HG03439 (cell line): ENCODE measurements at regions not wholly inside any gene's neighbourhood (a gene's known extent, or its start where the extent isn't known, plus 50 kb on each side); places are given as distances from the start of the nearest gene placed in this dataset.

Experiments
- ATAC-seq: cut with Tn5 transposase; IDR thresholded peaks from one replicate; pipeline ENCODE4 v1.9.1; 2021; ENCODE audit warnings: mild to moderate bottlenecking, moderate library complexity; ENCODE audit not compliant: unreplicated experiment

GRCh38 chr2:34664266-34664665 lies 1065.2 kb upstream of the FAM98A start:
- no peak for ATAC-seq

GRCh38 chr2:34663314-34663713 lies 1064.2 kb upstream of the FAM98A start:
- ATAC-seq: no peak

GRCh38 chr2:34660741-34661140 lies 1061.6 kb upstream of the FAM98A start:
- ATAC-seq: no peak

DNA sequence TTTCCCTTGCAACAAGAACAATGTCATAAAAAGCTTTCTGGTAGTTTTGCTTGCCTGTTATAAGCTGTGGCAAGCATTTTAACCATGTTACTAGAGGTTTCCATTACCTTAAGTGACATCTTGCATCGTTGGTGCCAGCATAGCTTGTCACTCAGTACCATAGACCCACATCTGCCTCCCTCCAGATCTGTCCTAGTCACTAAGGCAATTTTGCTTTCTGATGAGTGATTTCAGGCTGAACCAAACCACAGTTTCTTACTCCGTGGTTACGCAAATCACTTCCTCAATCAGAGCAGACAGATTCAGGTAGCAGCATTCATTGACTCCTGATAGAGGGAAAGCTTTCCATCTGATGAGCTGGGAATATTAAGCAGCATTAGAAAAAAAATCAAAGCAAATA lies 1057.5 kb upstream of the FAM98A start:
- ATAC-seq: no peak

DNA sequence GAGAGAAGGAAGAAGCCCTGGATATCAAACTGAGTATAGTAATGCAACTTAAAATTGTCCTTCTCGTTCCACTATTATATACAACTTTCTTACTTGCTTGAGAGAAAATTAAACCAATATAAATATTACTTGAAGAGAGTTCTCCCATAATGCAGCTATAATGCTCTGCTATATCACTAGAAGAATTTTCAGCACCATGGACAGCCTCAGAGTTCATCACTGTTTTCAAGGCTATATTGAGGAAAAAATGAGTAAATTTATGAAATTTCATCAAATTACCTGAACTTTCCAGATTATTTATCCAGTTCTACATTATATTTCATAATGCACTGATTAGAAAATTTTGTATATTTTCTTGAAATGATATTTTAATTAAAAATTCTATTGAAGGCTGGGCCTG lies 1053.5 kb upstream of the FAM98A start:
- no peak for ATAC-seq

DNA sequence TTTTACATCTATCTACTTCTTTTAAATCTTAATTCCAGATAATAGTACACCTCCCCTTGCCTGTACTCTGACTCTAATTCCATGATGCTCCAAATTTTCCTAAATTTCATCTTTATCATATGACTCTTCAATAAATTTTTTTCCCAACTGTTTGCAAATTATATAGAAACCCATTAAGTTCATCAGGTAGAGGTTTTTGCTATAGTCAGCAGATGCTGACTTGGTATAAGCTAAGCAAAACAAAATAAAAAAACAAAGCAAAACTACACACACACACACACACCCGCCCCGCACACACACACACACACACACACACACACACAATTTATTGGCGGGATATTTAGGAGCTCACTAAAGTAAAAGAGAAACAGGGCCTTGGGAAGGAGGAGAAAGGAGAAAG lies 1047.8 kb upstream of the FAM98A start:
- ATAC-seq: no peak

DNA sequence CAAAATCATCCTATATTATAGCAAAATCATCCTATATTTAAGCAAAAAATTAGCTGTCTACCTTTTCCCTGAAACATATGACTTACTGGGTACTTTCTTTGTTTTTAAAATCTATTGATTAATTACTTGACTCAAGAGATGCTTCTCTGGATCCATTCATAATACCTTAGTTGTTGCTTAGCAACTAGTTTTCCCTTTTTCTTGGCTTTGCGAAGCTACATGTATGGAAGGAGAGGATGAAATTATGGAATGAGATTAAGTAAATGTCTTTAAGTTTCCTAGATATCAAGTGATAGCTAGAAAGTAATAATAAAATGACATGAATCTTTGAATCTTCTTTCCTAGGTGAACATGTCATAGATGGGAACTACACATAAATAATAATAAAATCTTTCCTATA lies 1033.2 kb upstream of the FAM98A start:
- ATAC-seq: no peak

- no peak for ATAC-seq
Measured at GRCh38 chr2:34627003-34627402, 1027.9 kb upstream of the FAM98A start.

GRCh38 chr2:34604164-34604563 lies 1005.1 kb upstream of the FAM98A start:
- ATAC-seq: no peak

DNA sequence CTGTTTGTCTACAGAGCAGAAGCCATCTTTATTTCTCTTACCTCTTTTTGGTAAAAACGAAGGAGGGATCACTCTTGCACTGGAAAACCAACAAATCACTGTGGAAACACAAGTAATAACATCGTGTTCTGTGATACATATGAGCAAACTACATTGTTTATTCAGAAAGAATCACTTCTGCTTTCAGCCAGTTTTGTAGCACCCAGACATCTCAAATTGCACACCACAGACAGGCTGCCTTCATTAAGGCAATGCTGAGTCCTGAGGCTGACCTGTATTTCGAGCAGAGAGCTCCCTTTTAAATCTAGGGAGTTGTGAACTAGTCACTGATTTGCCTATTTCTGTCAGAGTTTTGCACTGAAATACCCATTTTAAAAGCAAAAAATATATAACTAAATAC lies 1003.2 kb upstream of the FAM98A start:
- ATAC-seq: no peak

- no peak for ATAC-seq
Measured at GRCh38 chr2:34601561-34601960, 1002.5 kb upstream of the FAM98A start.

DNA sequence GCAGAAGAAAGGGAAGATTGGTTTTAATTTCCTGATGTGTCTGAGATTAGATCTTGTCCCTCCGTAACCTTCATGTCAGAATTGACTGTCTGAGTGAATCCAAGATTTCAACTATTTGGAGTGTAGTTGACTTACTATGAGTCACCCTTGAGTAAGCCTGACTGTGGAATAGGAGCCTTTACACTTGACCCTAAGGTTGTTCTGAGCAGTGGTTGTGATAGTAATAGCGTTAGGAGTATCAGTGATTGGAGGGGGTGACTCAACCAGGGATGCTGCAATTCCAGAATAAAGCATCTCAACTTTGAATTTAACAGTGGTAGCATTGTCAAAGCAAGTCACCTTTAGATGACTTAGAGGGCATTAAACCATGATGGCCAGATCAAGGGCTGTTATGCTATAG lies 979.5 kb upstream of the FAM98A start:
- no peak for ATAC-seq

- no peak for ATAC-seq
Measured at GRCh38 chr2:34570266-34570872, 971.3 kb upstream of the FAM98A start.

GRCh38 chr2:34567128-34567527 lies 968.0 kb upstream of the FAM98A start:
- ATAC-seq: no peak

DNA sequence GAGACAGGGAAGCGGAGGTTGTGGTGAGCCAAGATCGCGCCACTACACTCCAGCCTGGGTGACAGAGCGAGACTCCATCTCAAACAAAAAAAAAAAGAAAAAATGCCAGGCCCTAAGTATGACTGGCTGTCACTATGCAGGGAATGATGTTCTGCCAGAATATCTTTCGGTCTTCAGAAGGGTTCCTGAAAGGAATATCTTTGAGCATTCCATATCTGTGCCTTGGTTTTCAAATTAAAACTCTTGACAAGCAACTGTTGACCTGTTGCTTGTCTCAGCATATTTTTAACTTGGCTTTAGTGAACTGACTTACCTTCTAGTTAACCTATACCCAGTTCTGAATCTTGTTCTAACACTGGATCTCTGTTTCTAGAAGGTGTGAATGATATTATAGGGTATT lies 953.2 kb upstream of the FAM98A start:
- ATAC-seq: no peak

DNA sequence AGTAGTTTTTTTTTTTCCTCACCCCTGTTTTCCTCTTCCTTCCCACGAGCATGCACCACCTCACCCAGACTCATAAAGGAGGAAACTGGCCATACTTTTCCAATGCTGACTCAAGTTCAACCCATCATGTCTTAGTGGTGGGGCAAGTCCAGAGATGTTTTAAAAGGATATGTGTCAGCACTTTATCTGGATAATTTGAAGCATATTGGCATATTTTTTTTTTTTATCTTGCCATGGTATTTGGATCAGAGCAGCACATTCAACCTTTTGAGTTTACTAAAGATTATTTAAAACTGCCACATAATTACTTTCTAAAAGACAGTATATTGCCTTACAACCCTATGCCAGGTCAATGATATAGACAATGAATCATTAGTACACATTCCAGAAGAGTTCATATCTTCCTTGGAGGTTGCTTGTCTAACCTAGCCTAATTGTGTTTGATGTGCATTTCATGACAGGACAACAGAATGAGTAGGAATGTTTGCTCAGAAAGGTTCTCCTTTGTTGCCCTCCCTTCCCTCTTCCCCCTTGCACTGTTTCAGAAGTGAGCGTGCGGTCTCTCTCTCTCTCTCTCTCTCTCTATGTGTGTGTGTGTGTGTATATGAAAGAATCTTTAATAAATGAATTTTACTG lies 950.7 kb upstream of the FAM98A start:
- ATAC-seq: no peak

- no peak for ATAC-seq
Measured at GRCh38 chr2:34547900-34548299, 948.8 kb upstream of the FAM98A start.

- ATAC-seq: no peak
Measured at GRCh38 chr2:34547340-34547739, 948.2 kb upstream of the FAM98A start.

DNA sequence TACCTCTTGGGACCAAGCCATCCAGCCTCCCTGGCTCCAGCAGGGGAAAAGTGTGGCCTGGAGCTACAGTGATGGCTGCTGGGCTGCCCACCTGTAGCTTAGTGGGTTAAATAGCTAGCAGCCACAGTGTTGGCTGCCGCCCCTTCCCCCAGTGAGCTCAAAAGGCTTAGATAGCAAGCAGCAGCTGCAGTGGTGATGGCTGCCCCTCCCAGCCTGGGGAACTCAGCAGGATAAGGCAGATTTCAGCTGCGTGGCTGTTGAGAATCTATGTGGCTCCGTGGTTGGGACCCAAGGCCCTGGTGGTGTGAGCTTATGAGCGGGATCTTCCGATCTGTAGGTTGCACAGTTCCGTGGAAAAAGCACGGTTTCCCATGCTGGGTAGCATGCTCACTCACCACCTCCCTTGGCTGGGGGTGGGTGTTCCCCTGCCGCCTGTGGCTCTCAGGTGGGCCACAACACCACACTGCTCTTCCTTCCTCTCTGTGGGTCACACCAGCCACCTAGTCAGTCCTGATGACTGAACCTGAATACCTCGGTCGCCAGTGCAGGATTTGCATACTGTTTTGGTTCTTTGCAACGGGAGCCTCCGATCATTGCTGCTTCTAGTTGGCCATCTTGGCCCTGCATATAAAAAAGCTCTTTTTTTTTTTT lies 946.5 kb upstream of the FAM98A start:
- ATAC-seq: no peak

DNA sequence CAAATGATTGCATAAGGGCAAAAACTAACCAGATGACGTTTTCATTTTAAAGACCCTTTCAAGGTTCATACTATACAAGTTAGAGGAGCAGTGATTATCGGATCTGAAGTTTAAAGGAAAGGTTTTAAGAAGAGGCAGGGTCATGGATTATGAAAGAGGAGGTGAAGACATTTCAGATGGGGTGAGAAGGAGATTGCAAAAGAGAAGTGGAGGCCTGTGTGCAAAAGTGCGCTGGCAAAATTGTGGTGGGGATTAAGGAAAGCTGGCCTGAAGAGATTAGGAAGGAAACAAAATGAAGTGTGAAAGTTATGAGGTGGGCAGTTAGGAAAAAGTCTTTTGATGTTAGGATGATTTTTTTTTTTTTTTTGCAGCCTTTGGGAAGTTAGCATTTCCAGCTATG lies 935.7 kb upstream of the FAM98A start:
- no peak for ATAC-seq

DNA sequence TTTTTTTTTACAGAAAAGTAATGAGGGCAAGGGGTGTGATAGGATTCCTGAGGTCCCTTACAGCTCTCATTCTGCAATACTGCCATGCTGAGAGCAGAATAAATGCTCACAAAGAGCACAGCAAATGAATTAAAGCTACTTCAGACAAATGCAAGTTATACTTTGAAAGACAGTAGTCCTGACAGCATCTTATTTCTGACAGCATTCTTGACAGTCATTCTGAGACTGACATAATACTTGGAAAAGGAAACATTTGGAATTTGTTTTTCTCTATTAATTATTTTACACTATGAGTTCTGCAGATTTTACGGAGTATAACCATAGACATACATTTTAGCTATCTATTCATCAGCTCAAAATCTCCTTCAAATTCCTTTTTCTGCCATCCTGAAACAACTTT lies 935.2 kb upstream of the FAM98A start:
- no peak for ATAC-seq

DNA sequence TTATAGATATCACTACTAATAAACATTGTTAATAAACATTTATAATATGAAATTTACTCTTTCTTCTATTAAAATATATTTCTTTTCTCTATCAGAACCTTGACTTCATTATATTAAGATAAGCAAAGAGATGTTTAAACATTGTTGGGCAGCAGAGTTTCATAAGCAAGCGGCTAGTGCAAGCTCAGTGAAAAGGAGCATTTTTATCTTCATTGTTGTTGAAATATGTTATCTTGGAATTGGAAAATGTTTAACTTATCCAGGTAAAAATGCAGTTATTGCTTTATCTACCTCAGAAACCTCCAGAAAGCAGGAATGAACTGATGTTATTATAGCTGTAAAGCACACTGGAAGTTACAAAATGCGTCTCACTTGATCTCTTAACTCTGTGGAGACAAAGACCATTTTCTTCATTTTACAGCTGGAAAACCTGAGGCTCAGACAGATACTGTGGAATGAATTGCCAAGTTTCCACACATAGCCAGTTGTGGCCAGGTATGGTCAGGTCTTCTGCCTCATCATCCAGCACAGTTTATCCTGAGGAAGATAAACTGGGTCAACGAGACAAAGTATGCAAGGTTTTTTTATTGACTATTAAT lies 934.6 kb upstream of the FAM98A start:
- no peak for ATAC-seq
